ENCODE measurements at regions not wholly inside any gene's neighbourhood (a gene's known extent, or its start where the extent isn't known, plus 50 kb on each side); places are given as distances from the start of the nearest gene placed in this dataset.

DNA sequence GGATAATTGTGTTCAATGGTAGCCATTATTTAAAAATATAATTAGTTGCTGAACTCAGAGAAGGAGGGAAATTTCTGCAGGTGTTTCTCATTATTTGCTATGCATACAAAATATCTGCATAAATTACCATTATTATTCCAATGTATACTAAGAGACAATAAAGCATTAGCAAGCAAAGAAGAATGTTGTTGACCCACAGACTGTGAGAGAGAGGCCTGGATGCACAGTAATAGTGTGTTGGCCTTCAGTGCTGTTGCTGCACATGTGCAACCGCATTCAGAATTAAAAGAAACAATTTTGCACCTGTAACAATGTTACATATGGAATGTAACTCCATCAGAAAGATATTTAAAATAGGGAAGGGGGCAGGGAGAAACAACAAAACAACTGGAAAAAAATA, 155.6 kb upstream of the KCNH8 start:
- H4K12ac ChIP-seq (ENCODE audit: low read depth, low read length): no peak overlapping the region
- no peaks in the 10 kb centered on the region for H3K9me3 ChIP-seq (ENCODE audit: insufficient read depth, low read depth, low read length)
- H2BK5ac ChIP-seq (ENCODE audit: low read depth, low read length, poor library complexity): no peak overlapping the region
- no peaks in the 10 kb centered on the region for H3K27me3 ChIP-seq (ENCODE audit: insufficient read depth, low read length)
- H3K27ac ChIP-seq (ENCODE audit: low read depth, low read length): no peak overlapping the region
- no peak overlapping the region for H2AFZ ChIP-seq (ENCODE audit: insufficient read depth, low read length, poor library complexity)
- H4K8ac ChIP-seq (ENCODE audit: low read depth, low read length): no peak overlapping the region
- no peak overlapping the region for H3K18ac ChIP-seq (ENCODE audit: low read length)
- H2BK120ac ChIP-seq (ENCODE audit: insufficient read depth, low read length, poor library complexity): no peak overlapping the region
- no peak overlapping the region for H3K9ac ChIP-seq (ENCODE audit: low read length)
- no peaks in the 10 kb centered on the region for H3K79me2 ChIP-seq (ENCODE audit: control insufficient read depth, insufficient read depth, low read length, poor library complexity)
- no peaks in the 10 kb centered on the region for H3K79me1 ChIP-seq (ENCODE audit: low read length)
- no peak overlapping the region for H3K4me3 ChIP-seq (ENCODE audit: low read depth, low read length)
- WGBS (ENCODE audit: extremely low coverage, insufficient coverage, insufficient read length): no CpG with 5 or more reads among the region's 1 CpG
- no peak overlapping the region for H3K4me2 ChIP-seq (ENCODE audit: low read length)
- no peaks in the 10 kb centered on the region for H3K36me3 ChIP-seq (ENCODE audit: control insufficient read depth in 1 of 2, insufficient read depth in 2 of 2, low read length in 2 of 2)
- H3K23ac ChIP-seq (ENCODE audit: low read length): no peak overlapping the region
- no peaks in the 10 kb centered on the region for H3K4me1 ChIP-seq (ENCODE audit: control insufficient read depth in 1 of 2, insufficient read depth in 2 of 2, low read length in 2 of 2)
- H3K4ac ChIP-seq (ENCODE audit: low read depth, low read length): no peak overlapping the region
- no peak overlapping the region for H2AK5ac ChIP-seq (ENCODE audit: low read length)
- H4K91ac ChIP-seq (ENCODE audit: low read depth, low read length): no peak overlapping the region
- no peak for DNase-seq
- no peak overlapping the region for H3K14ac ChIP-seq (ENCODE audit: low read length)
- no peak overlapping the region for H2BK12ac ChIP-seq (ENCODE audit: low read length)

DNA sequence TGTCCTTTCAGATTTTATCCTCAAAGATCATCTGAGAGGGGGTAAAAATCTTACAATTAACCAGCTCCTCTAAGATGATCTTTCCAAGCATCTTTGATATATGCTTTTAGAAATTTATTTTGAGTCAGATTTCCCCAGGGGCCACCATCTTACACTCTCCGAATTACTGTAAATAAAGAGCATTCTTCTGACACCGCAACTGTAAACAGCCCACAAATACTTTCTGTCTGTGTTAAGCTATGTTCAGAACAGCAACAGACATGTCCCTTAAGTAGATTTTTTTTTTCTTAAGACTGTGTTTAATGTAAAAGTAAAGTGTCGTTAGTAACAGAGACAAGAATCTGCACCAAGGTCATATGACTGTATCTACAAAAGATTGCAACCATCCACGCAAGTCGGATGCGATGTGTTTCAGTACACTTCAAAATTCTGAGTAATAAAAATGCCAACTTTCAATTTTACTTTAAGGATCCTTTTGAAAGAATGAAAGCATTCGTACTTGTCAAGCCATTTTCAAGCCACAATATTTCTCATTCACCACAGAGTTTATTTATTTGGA, 159.0 kb upstream of the KCNH8 start:
- no peaks in the 10 kb centered on the region for H3K9me3 ChIP-seq (ENCODE audit: insufficient read depth, low read depth, low read length)

DNA sequence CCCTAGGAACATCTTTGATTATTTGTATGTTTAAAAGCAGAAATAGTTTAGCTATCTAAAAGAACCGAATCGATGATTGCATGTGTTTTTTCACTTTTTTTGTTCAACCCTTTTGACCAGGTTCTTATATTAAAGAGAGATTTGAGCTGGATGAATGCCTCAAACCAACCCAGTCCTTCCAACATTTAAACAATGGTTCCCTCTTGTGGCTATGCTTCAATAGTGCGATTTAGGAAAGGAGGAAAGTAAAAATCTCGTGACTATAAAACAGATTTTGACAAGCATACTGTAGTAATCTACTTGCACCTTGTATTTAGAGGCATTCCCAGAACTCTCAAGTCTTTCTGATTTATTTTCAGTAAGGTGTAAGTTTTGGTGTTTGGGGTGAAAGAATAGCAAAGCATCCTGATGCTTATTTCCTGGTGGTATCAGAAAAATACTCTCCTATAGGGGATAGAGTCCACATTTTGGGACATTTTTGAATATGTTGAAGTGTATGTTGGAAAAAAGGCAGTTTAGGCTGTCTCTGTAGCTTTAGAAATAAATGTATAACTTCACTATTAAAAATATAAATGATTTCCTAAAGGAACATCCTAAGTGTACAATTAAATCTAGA, 159.6 kb upstream of the KCNH8 start:
- Histone ChIP-seq H3K9ac (ENCODE audit: low read length) (no peak overlapping the region), H3K79me2 (ENCODE audit: control insufficient read depth, insufficient read depth, low read length, poor library complexity) (no peaks in the 10 kb centered on the region), H2BK12ac (ENCODE audit: low read length) (no peak overlapping the region), H2AFZ (ENCODE audit: insufficient read depth, low read length, poor library complexity) (no peak overlapping the region), H3K23ac (ENCODE audit: low read length) (no peak overlapping the region), H3K27me3 (ENCODE audit: insufficient read depth, low read length) (no peaks in the 10 kb centered on the region), H3K9me3 (ENCODE audit: insufficient read depth, low read depth, low read length) (no peaks in the 10 kb centered on the region), H3K36me3 (ENCODE audit: control insufficient read depth in 1 of 2, insufficient read depth in 2 of 2, low read length in 2 of 2) (no peaks in the 10 kb centered on the region), H3K4me2 (ENCODE audit: low read length) (no peak overlapping the region), H3K4ac (ENCODE audit: low read depth, low read length) (no peak overlapping the region), H2AK5ac (ENCODE audit: low read length) (no peak overlapping the region), H4K12ac (ENCODE audit: low read depth, low read length) (no peak overlapping the region), H2BK5ac (ENCODE audit: low read depth, low read length, poor library complexity) (no peak overlapping the region), H4K91ac (ENCODE audit: low read depth, low read length) (no peak overlapping the region), H2BK120ac (ENCODE audit: insufficient read depth, low read length, poor library complexity) (no peak overlapping the region), H3K18ac (ENCODE audit: low read length) (no peak overlapping the region), H3K4me3 (ENCODE audit: low read depth, low read length) (no peak overlapping the region), H4K8ac (ENCODE audit: low read depth, low read length) (no peak overlapping the region), H3K14ac (ENCODE audit: low read length) (no peak overlapping the region), H3K4me1 (ENCODE audit: control insufficient read depth in 1 of 2, insufficient read depth in 2 of 2, low read length in 2 of 2) (no peaks in the 10 kb centered on the region), H3K79me1 (ENCODE audit: low read length) (no peaks in the 10 kb centered on the region), H3K27ac (ENCODE audit: low read depth, low read length) (no peak overlapping the region)
- WGBS (ENCODE audit: extremely low coverage, insufficient coverage, insufficient read length): no CpG with 5 or more reads among the region's 4 CpGs
- peak in 1 of 2 donors; percentile 54 for DNase-seq

More for the DNA sequence above, 159.0 kb upstream of the KCNH8 start:
- H3K18ac ChIP-seq (ENCODE audit: low read length): no peak overlapping the region
- H3K4ac ChIP-seq (ENCODE audit: low read depth, low read length): no peak overlapping the region
- DNase-seq: no peak
- no peak overlapping the region for H3K14ac ChIP-seq (ENCODE audit: low read length)
- H3K27me3 ChIP-seq (ENCODE audit: insufficient read depth, low read length): no peaks in the 10 kb centered on the region
- H3K27ac ChIP-seq (ENCODE audit: low read depth, low read length): no peak overlapping the region
- no peaks in the 10 kb centered on the region for H3K79me1 ChIP-seq (ENCODE audit: low read length)
- H3K4me3 ChIP-seq (ENCODE audit: low read depth, low read length): no peak overlapping the region
- H4K91ac ChIP-seq (ENCODE audit: low read depth, low read length): no peak overlapping the region
- no peak overlapping the region for H2AFZ ChIP-seq (ENCODE audit: insufficient read depth, low read length, poor library complexity)
- H4K12ac ChIP-seq (ENCODE audit: low read depth, low read length): no peak overlapping the region
- WGBS (ENCODE audit: extremely low coverage, insufficient coverage, insufficient read length): no CpG with 5 or more reads among the region's 7 CpGs
- H4K8ac ChIP-seq (ENCODE audit: low read depth, low read length): no peak overlapping the region
- no peak overlapping the region for H3K23ac ChIP-seq (ENCODE audit: low read length)
- H2BK120ac ChIP-seq (ENCODE audit: insufficient read depth, low read length, poor library complexity): no peak overlapping the region
- no peaks in the 10 kb centered on the region for H3K4me1 ChIP-seq (ENCODE audit: control insufficient read depth in 1 of 2, insufficient read depth in 2 of 2, low read length in 2 of 2)
- no peaks in the 10 kb centered on the region for H3K79me2 ChIP-seq (ENCODE audit: control insufficient read depth, insufficient read depth, low read length, poor library complexity)
- H3K36me3 ChIP-seq (ENCODE audit: control insufficient read depth in 1 of 2, insufficient read depth in 2 of 2, low read length in 2 of 2): no peaks in the 10 kb centered on the region
- H2AK5ac ChIP-seq (ENCODE audit: low read length): no peak overlapping the region
- H2BK12ac ChIP-seq (ENCODE audit: low read length): no peak overlapping the region
- H2BK5ac ChIP-seq (ENCODE audit: low read depth, low read length, poor library complexity): no peak overlapping the region
- no peak overlapping the region for H3K4me2 ChIP-seq (ENCODE audit: low read length)
- H3K9ac ChIP-seq (ENCODE audit: low read length): no peak overlapping the region

DNA sequence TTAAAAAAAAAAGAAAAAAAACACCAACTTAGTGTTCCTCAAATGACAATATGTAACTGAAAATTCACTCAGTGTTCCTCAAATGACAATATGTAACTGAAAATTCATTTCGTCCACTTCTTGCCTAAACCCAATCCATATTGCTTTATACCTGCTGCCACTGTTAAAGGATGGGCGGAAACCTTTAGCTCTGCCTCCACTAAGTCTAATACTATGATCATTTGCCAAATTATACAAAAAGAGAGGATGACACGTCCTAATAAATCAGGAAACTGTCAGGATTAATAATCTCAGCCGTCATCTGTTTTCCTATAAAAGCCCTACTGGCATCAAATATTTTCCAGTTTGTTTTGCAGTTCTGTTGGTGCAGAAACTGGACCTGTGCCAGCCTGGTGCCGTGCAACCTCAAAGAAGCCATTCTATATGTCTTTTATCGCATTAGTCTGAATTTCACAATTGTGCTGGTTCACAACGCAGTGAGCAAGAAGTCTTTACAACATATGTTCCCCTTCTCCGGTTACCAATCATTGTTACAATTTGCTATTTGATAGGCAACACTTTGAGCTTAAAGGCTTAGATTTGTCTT, 160.4 kb upstream of the KCNH8 start:
- DNase-seq: no peak
- Histone ChIP-seq H3K27me3 (ENCODE audit: insufficient read depth, low read length) (no peaks in the 10 kb centered on the region), H2AK5ac (ENCODE audit: low read length) (no peak overlapping the region), H2BK12ac (ENCODE audit: low read length) (no peak overlapping the region), H2AFZ (ENCODE audit: insufficient read depth, low read length, poor library complexity) (no peak overlapping the region), H3K18ac (ENCODE audit: low read length) (no peak overlapping the region), H3K9me3 (ENCODE audit: insufficient read depth, low read depth, low read length) (no peaks in the 10 kb centered on the region), H4K91ac (ENCODE audit: low read depth, low read length) (no peak overlapping the region), H3K27ac (ENCODE audit: low read depth, low read length) (no peak overlapping the region), H3K79me1 (ENCODE audit: low read length) (no peaks in the 10 kb centered on the region), H3K23ac (ENCODE audit: low read length) (no peak overlapping the region), H4K8ac (ENCODE audit: low read depth, low read length) (no peak overlapping the region), H3K4me2 (ENCODE audit: low read length) (no peak overlapping the region), H3K9ac (ENCODE audit: low read length) (no peak overlapping the region), H3K36me3 (ENCODE audit: control insufficient read depth in 1 of 2, insufficient read depth in 2 of 2, low read length in 2 of 2) (no peaks in the 10 kb centered on the region), H2BK120ac (ENCODE audit: insufficient read depth, low read length, poor library complexity) (no peak overlapping the region), H2BK5ac (ENCODE audit: low read depth, low read length, poor library complexity) (no peak overlapping the region), H3K4me1 (ENCODE audit: control insufficient read depth in 1 of 2, insufficient read depth in 2 of 2, low read length in 2 of 2) (no peaks in the 10 kb centered on the region), H3K4me3 (ENCODE audit: low read depth, low read length) (no peak overlapping the region), H3K14ac (ENCODE audit: low read length) (no peak overlapping the region), H3K79me2 (ENCODE audit: control insufficient read depth, insufficient read depth, low read length, poor library complexity) (no peaks in the 10 kb centered on the region), H3K4ac (ENCODE audit: low read depth, low read length) (no peak overlapping the region), H4K12ac (ENCODE audit: low read depth, low read length) (no peak overlapping the region)
- no CpG with 5 or more reads among the region's 8 CpGs for WGBS (ENCODE audit: extremely low coverage, insufficient coverage, insufficient read length)
